HG02763 (cell line): ENCODE measurements at regions not wholly inside any gene's neighbourhood (a gene's known extent, or its start where the extent isn't known, plus 50 kb on each side); places are given as distances from the start of the nearest gene placed in this dataset.

Experiments
- ATAC-seq: cut with Tn5 transposase; IDR thresholded peaks from one replicate; pipeline ENCODE4 v1.9.1; 2021; ENCODE audit warnings: mild to moderate bottlenecking, moderate library complexity; ENCODE audit not compliant: unreplicated experiment

DNA sequence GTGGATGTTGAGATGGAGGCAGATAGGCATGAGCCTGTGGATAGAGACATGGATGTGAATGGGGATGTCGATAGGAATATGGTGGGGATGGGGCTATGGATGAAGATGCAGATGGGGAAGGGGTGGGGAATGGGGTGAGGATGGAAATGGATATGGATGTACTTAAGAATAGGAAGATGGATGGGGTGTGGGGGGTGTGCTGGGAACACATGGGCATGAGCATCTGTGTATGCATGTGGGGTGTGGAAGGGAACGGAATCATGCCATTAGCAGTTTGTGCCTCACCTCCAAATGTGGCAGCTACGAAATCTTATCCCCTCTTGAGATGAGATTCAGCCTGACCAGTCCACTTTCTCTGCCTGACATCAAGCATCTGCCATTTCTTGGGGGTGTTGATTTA is 359.5 kb upstream of the MGMT start:
- ATAC-seq = no peak

GRCh38 chr10:129108378-129108777 is 358.7 kb upstream of the MGMT start:
- no peak for ATAC-seq

GRCh38 chr10:129108994-129109393 is 358.0 kb upstream of the MGMT start:
- no peak for ATAC-seq

GRCh38 chr10:129110780-129111179 is 356.3 kb upstream of the MGMT start:
- no peak for ATAC-seq

- no peak for ATAC-seq
These were observed 355.1 kb upstream of the MGMT start for GRCh38 chr10:129111922-129112321.

DNA sequence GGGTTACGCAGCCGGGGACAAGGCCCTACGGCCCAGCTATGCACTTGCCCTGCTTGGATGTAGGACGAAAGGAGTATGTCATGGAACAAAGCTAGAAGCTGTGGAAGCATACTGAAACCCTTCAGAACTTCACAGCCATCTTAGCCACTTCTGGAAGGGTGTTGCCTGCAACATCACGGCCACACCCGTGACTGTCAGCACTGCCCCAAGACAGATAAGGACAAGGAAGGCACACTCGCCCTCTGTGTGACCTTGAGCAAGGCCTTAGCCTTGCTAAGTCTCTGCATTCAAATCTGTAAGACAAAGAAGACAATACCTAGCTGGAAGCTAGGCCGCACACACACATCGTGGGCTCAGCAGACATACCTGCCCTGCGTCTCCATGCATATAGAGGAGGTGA is 352.5 kb upstream of the MGMT start:
- no peak for ATAC-seq

- ATAC-seq = no peak
These were observed 350.7 kb upstream of the MGMT start for GRCh38 chr10:129116371-129116770.

DNA sequence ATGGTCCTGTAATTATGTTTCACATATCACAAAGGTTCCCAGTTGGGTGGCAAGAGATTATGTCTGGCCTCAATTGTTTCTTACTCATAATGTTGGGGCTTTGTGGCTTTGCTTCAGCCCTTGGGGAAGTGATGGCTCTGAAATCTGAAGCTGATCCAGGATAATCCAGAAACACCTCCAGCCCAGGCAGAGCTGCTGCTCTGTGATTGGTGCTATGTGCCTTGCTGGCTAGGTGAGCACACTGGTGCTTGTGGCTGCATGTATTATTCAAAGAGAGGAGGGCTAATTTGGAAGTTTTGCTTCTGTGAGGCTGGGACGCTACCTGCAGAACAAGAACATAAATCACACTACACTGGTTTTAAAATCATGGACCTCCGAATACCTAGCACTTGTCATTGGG is 346.6 kb upstream of the MGMT start:
- ATAC-seq = no peak

GRCh38 chr10:129122846-129123245 is 344.2 kb upstream of the MGMT start:
- no peak for ATAC-seq

DNA sequence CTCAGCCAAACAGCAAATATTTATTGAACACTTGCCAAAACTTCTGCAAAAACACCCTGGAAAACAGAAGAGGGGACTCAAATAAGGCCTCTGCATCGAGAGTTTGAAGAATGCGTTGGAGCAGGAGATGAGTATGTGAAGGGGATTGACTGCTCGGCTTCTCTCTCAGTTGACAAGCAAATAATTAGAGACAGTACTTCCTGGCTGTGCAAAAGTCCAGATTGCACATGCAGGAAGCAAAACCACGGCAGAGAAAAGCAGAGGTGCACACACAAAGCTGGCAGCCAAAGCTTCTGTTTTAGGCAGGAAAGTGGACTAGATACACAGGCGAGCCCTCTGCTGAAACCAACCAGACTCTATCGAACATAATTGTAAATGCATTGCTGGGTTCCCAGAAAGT is 343.6 kb upstream of the MGMT start:
- ATAC-seq = no peak

DNA sequence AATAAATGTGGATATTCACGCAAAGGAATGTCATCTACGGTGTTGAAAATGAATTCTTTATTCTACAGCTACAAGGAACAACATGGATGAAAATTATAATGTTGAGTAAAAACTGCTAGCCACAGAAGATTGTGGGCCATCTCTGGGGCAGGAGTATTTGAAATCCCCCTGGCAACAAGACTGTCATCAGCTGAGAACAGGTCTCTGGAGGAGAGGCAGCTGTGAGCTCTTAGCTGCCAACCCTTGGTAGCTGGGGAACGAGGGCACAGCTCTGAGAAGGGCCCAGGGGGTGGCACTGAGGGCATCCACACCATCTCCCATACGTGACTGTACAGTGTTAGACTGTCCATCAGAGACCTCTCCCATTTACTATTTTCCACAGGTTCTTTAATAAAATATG is 340.1 kb upstream of the MGMT start:
- no peak for ATAC-seq

DNA sequence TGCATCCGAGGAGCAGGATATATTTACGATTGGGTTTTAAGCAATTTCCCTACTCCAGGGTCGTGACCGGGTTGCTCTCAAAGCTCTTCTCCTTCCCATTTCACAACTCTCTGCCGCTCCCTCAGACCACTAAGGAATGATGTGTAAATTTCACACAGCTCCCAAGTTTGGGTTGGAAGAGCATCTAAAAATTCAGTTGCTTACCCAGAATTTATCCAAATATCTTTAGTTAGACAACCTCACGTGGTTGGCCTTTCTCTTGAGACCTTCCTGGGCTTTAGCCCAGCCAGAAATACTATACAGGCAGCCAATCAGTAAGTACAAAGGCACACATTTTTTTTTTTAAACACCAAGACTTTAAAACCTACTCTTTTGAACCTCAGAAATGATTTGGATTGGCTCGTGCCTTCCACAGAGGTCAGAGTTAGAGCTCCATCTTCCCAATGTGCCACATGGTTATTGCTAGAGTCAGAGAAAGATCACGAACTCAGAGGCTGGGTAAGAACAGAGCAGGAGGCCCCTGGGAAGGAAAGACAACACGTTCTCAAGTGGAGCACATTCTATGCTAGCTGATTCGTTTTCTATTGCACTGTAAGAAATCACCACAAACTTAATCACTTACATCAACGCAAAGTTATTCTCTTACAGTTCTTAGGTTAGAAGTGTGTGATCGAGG is 335.4 kb upstream of the MGMT start:
- ATAC-seq = no peak

DNA sequence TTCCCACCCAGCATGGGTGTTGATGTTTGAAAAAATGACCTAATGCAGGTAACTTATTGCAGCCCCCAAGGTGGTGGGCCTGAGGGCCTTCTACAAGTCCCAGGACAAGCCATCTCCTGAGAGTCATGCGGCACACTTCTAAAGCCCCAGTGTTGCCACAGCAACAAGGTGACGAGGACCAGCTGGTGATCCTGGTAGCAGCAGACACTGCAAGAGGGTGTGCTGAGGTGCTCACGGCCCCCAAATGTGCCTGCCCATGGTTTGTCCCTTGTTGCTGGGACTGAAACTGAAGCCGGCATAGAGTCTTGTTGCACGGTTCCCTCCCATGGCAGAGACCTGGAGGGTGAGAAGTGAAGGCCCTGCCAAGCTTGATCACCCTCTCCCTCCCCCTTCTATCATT is 333.2 kb upstream of the MGMT start:
- no peak for ATAC-seq

DNA sequence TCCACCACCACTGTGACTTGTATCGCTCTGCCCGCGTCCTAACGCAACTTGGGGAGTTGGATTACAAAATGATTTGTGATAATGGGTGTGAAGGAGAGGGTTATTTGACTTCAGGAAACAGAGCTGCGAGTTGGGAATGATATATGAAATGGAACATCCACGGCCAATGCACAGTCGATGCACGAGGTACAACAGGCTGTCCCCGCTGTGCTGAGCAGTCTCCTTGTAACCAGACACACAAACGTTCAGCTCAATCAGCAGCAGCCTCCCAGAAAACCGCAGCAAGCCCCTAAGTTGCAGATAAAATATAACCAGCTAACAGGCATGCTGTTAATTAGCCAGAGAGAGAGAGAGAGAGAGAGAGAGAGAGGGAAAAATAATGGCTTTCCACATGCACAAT is 332.7 kb upstream of the MGMT start:
- no peak for ATAC-seq

- no peak for ATAC-seq
These were observed 331.4 kb upstream of the MGMT start for GRCh38 chr10:129135624-129136023.

DNA sequence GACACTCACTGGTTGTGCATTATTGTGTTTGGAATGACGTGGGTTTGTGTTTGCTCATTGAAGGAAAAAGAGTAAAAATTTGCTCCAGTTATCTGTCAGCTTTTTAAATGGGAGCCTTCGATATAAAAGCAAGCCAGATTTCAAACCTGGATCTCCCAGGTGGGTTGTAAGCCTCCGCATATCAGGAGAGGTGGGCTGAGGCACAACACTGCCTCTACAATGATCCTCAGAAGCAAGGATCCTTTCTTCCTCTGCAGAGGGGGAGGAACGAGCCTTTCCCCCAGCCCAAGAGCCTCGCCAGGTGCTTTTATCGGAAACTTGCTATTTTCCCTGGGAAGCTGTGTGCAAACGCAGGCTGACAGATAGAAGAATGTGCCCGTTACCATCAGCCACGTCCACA is 331.0 kb upstream of the MGMT start:
- ATAC-seq = no peak

GRCh38 chr10:129136951-129137350 is 330.1 kb upstream of the MGMT start:
- ATAC-seq = no peak

DNA sequence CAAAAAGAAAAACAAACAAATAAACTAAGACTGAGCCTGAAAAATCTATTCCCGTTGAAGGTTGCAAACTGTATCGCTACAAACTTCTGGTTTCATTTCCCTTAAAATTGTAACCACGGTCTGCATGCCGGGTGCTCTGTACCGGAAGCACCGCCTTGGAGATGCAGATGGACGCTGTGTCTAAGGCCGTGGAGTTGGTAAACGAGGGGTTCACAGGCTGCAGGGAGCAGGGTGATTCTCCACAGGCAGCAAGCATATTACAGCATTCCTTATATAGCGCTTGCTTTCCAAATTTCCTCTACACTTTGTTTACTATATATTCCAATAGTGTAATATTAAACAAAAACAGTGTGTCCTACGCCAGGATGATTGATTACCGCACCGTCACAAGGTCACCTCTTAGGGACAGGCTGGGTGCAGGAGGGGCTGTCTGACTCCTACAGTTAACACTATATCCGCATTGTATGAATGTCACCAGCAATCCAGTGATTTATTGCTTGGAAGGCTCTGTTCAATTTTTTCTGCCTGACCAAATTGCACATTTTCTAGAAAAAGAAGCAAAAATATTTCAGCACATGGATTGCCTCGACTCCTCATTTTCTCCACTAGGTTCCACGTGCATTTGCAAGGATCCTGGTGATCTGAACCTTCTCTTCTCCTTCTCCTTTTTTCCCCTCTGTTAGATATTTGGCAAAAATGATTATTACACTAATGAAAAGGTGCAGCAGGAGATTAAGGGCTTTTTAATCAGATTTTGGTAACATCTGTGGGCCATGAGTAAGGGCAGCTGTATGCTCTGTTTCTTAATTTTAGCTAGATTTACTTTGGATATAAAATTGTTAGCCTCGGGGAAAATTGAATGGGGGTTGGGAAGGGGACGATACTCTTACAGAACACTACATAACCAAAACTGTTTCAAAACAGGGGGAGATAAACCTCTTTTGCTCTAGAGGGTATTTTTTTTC is 325.8 kb upstream of the MGMT start:
- ATAC-seq = no peak

DNA sequence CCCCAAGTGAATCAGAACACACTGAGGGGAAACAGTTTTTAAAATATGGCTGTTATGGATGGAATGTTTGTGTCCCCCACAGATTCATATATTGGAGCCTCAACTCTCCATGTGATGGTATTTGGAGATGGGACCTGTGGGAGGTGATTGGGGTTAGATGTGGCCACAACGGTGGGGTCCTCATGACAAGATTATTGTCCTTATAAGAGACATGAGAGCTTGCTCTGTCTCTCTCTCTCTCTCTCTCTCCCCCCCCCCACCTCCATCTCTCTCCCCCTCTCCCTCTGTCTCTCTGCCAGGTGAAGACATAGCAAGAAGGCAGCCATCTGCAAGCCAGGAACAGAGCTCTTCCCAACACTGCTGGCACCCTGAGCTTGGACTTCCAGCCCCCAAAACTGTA is 315.8 kb upstream of the MGMT start:
- no peak for ATAC-seq

GRCh38 chr10:129156406-129156805 is 310.6 kb upstream of the MGMT start:
- no peak for ATAC-seq

DNA sequence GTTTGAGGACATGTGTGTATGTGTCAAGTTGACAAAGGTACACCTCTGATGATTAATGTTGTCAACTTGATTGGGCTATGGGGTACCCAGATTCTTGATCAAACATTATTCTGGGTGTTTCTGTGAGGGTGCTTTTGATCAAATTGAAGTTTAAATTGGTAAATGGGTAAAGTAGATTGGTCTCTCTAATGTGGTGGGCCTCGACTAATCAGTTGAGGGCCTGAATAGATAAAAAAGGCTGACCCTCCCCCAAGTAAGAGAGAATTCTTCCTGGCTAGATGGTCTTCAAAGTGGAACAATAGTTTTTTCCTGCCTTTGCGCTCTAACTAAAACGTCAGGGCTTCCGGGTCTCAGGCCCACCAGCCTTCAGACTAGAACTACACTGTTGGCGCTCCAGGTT is 309.9 kb upstream of the MGMT start:
- no peak for ATAC-seq

GRCh38 chr10:129161150-129161549 is 305.9 kb upstream of the MGMT start:
- no peak for ATAC-seq
